Neural progenitor cell (in vitro differentiated cells): ENCODE measurements at regions not wholly inside any gene's neighbourhood (a gene's known extent, or its start where the extent isn't known, plus 50 kb on each side); places are given as distances from the start of the nearest gene placed in this dataset.

Experiments
- CTCF ChIP-seq: fragments of 200-600 bp; sonication (generic); IDR thresholded peaks from 2 replicates; pipeline ENCODE4 v1.5.1; 2017; ENCODE audit warnings: antibody characterized with exemption, mild to moderate bottlenecking
- EZH2 ChIP-seq: fragments of 200-600 bp; sonication (generic); IDR thresholded peaks from 2 replicates; pipeline ENCODE4 v1.6.1; 2017; ENCODE audit warnings: antibody characterized with exemption, mild to moderate bottlenecking, moderate library complexity
- EZH2phosphoT487 ChIP-seq: fragments of 200-600 bp; sonication (generic); IDR thresholded peaks from 2 replicates; pipeline ENCODE4 v1.6.1; 2017; ENCODE audit warnings: antibody characterized with exemption

- no peak for TF ChIP-seq EZH2
- TF ChIP-seq CTCF: no peak
- no peak for TF ChIP-seq EZH2phosphoT487
These were observed 362.3 kb upstream of the RGMA start for GRCh38 chr15:93451265-93451664.
